A673 (cell line): ENCODE measurements at regions not wholly inside any gene's neighbourhood (a gene's known extent, or its start where the extent isn't known, plus 50 kb on each side); places are given as distances from the start of the nearest gene placed in this dataset.

Experiments
- EZH2 ChIP-seq: fragments of 200-600 bp; sonication (generic); IDR thresholded peaks from 2 replicates; pipeline ENCODE4 v1.6.1; 2017; ENCODE audit warnings: borderline replicate concordance, low read depth, mild to moderate bottlenecking, mixed read lengths, antibody characterized with exemption, low read length; ENCODE audit not compliant: poor library complexity, severe bottlenecking
- TF ChIP-seq, protein P1 (sequence below): fragments of 300-800, 200-600 bp; sonication (generic); conservative IDR thresholded peaks from 2 replicates; pipeline ENCODE4 v1.5.1; 2017; ENCODE audit warnings: low read depth, mild to moderate bottlenecking, antibody characterized with exemption, low read length, moderate library complexity, mixed read lengths

GRCh38 chr20:10763112-10763511 lies 89.3 kb upstream of the JAG1 start:
- TF ChIP-seq, protein P1, sequence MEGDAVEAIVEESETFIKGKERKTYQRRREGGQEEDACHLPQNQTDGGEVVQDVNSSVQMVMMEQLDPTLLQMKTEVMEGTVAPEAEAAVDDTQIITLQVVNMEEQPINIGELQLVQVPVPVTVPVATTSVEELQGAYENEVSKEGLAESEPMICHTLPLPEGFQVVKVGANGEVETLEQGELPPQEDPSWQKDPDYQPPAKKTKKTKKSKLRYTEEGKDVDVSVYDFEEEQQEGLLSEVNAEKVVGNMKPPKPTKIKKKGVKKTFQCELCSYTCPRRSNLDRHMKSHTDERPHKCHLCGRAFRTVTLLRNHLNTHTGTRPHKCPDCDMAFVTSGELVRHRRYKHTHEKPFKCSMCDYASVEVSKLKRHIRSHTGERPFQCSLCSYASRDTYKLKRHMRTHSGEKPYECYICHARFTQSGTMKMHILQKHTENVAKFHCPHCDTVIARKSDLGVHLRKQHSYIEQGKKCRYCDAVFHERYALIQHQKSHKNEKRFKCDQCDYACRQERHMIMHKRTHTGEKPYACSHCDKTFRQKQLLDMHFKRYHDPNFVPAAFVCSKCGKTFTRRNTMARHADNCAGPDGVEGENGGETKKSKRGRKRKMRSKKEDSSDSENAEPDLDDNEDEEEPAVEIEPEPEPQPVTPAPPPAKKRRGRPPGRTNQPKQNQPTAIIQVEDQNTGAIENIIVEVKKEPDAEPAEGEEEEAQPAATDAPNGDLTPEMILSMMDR, result no peak
- TF ChIP-seq EZH2, result no peak
